Stomach (tissue), 4 donors: ENCODE measurements at regions not wholly inside any gene's neighbourhood (a gene's known extent, or its start where the extent isn't known, plus 50 kb on each side); places are given as distances from the start of the nearest gene placed in this dataset.

Experiments
- EP300 ChIP-seq: sonication (generic); formaldehyde crosslinking; IDR thresholded peaks from one replicate; pipeline ENCODE4 v1.6.1; 2017; ENCODE audit warnings: antibody characterized with exemption
- POLR2A ChIP-seq, 4 donors: fragments of 450-650 bp; IDR thresholded peaks; one replicate each; pipeline ENCODE4 v1.6.1; 2016; ENCODE audit warnings: antibody characterized with exemption in 4 of 4, control low read depth in 2 of 4, mild to moderate bottlenecking in 1 of 4, moderate library complexity in 1 of 4
- POLR2AphosphoS5 ChIP-seq, 3 donors: sonication (generic); formaldehyde crosslinking; IDR thresholded peaks; one replicate each; pipeline ENCODE4 v1.6.1; 2016; ENCODE audit warnings: antibody characterized with exemption in 3 of 3

- TF ChIP-seq POLR2AphosphoS5 (IDR thresholded peaks at IDR 0.05) (no peak), EP300 (no peak), POLR2A (IDR thresholded peaks at IDR 0.05) (no peak)
These were observed 214.7 kb downstream of the FBXO15 start for GRCh38 chr18:73932976-73933375.
